OCI-LY1 (cell line): ENCODE measurements at regions not wholly inside any gene's neighbourhood (a gene's known extent, or its start where the extent isn't known, plus 50 kb on each side); places are given as distances from the start of the nearest gene placed in this dataset.

Experiments
- EZH2 ChIP-seq: fragments of 200-600 bp; sonication (generic), shearing (Covaris generic); IDR thresholded peaks from 2 replicates; pipeline ENCODE4 v1.8.0; 2017; ENCODE audit warnings: borderline replicate concordance, mixed run types, mild to moderate bottlenecking, antibody characterized with exemption, low read length, moderate library complexity, mixed read lengths
- TF ChIP-seq, protein P1 (sequence below): fragments of 200-600 bp; sonication (generic), shearing (Covaris generic); IDR thresholded peaks from 2 replicates; pipeline ENCODE4 v1.5.1; 2017; ENCODE audit warnings: mild to moderate bottlenecking, antibody characterized with exemption, low read length, moderate library complexity, mixed read lengths

DNA sequence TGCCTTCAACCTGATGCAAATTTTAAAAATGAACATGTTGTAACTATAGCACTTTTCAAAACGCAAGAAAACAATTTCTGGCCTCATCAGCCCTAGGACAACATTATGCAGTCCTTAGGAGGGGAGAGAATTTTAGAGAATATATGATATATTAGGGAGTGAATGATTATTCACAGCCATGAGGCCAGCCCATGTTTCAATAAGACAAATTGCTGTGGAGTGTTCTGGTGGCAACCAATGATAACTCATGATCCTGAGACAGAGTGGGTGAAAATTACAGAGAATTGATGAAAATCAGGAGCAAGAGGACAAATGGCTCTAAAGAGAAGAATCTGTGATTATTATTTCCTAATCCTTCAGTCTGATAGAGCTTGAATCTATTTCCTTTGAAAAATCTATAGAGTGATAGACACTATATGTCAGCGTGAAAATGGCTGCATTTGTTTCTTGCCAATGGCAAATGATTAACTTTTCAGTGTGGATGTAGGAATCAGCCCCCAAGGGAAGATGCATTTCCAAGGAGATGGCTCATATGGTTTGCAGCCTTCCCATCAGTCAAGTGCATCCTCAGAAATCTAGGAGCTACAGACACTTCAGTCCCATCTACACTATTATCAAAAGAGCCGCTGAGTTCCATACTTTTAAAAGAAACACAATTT lies 761.0 kb upstream of the ARRDC4 start:
- TF ChIP-seq, protein P1, sequence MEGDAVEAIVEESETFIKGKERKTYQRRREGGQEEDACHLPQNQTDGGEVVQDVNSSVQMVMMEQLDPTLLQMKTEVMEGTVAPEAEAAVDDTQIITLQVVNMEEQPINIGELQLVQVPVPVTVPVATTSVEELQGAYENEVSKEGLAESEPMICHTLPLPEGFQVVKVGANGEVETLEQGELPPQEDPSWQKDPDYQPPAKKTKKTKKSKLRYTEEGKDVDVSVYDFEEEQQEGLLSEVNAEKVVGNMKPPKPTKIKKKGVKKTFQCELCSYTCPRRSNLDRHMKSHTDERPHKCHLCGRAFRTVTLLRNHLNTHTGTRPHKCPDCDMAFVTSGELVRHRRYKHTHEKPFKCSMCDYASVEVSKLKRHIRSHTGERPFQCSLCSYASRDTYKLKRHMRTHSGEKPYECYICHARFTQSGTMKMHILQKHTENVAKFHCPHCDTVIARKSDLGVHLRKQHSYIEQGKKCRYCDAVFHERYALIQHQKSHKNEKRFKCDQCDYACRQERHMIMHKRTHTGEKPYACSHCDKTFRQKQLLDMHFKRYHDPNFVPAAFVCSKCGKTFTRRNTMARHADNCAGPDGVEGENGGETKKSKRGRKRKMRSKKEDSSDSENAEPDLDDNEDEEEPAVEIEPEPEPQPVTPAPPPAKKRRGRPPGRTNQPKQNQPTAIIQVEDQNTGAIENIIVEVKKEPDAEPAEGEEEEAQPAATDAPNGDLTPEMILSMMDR: no peak
- TF ChIP-seq EZH2: no peak
